Skeletal muscle satellite cell (primary cell): ENCODE measurements at regions not wholly inside any gene's neighbourhood (a gene's known extent, or its start where the extent isn't known, plus 50 kb on each side); places are given as distances from the start of the nearest gene placed in this dataset.

Source experiments
- H3K27me3 ChIP-seq: 2 replicates; pipeline ENCODE4 v1.7.0; 2013; ENCODE audit warnings: low read length; ENCODE audit not compliant: control insufficient read depth, insufficient read depth
- H3K36me3 ChIP-seq: 2 replicates; pipeline ENCODE4 v1.7.0; 2013; ENCODE audit warnings: mild to moderate bottlenecking, control low read depth, low read length; ENCODE audit not compliant: insufficient read depth
- H3K4me1 ChIP-seq: 2 replicates; pipeline ENCODE4 v1.7.0; 2013; ENCODE audit warnings: low read length; ENCODE audit not compliant: control insufficient read depth, insufficient read depth
- H3K4me2 ChIP-seq: 2 replicates; pipeline ENCODE4 v1.7.0; 2013; ENCODE audit warnings: mild to moderate bottlenecking, low read length
- H3K4me3 ChIP-seq: 2 replicates; pipeline ENCODE4 v1.7.0; 2013; ENCODE audit warnings: low read length
- H3K9ac ChIP-seq: 2 replicates; pipeline ENCODE4 v1.7.0; 2013; ENCODE audit warnings: mild to moderate bottlenecking, low read depth, low read length, moderate library complexity
- H3K9me3 ChIP-seq: replicated peaks from 2 replicates; pipeline ENCODE4 v1.7.0; 2013; ENCODE audit warnings: mild to moderate bottlenecking, control low read depth, low read length

DNA sequence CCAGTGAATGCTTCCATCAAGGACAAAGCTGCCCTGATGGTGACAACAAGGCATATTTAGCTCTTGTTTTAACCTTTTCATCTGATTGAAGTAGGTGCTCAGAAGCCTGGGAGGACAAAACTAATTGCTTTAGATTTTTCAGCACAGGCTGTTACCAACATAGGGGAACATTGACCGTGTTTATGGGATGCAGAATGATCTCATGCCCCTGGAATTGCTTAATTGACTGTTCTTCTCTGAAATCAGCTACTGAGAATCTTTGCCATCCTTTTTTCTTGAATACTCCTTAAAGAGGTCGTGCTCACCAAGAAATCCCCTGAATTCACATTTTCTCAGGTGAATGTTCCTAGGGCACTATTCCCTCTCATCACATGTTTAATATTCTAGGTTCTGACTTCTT lies 95.9 kb upstream of the CCDC190 start:
- no peak overlapping the region for H3K9ac ChIP-seq
- peak overlapping the region; percentile 18 for H3K4me2 ChIP-seq
- no peaks in the 10 kb centered on the region for H3K9me3 ChIP-seq
- H3K36me3 ChIP-seq, result no peaks in the 10 kb centered on the region
- H3K27me3 ChIP-seq, result no peaks in the 10 kb centered on the region
- H3K4me1 ChIP-seq, result peaks cover 6% of the 10 kb centered on the region
- H3K4me3 ChIP-seq, result no peak overlapping the region

DNA sequence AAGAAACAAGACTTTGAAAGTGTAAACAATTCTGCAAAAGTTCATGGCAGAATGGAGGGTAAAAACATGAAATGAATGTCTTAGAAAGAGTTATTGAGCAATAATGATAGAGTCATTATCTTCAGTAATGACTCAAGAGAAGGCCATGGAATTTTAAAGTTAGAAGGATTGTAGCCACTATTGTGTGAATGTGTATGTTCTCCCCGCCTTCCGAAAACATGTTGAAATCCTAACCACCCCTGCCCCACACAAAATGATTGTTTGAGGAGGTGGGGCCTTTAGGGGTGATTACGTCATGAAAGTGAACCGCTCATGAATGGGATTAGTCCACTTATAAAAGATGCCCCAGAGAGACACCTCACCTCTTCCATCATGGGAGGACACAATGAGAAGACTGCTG lies 93.8 kb upstream of the CCDC190 start:
- no peaks in the 10 kb centered on the region for H3K9me3 ChIP-seq
- H3K9ac ChIP-seq, result no peak overlapping the region
- H3K4me3 ChIP-seq, result no peak overlapping the region
- no peaks in the 10 kb centered on the region for H3K27me3 ChIP-seq
- no peak overlapping the region for H3K4me2 ChIP-seq
- peaks cover 6% of the 10 kb centered on the region for H3K4me1 ChIP-seq
- no peaks in the 10 kb centered on the region for H3K36me3 ChIP-seq

DNA sequence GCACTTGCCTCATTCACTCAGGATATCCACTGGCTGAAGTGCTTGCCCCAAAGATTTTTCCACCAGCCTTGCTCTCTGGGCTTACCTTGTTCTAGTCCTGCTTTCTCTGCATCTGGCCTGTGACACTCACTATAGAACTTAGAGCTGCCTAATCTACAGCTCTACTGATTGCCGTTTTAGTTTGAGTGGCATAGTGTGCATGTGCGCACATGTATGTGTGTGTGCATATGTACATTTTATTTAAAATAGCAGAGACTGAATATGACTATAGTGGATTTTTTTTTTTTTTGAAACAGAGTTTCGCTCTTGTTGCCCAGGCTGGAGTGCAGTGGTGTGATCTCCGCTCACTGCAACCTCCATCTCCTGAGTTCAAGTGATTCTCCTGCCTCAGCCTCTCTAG lies 92.0 kb upstream of the CCDC190 start:
- H3K36me3 ChIP-seq, result no peaks in the 10 kb centered on the region
- no peak overlapping the region for H3K4me3 ChIP-seq
- H3K9me3 ChIP-seq, result no peaks in the 10 kb centered on the region
- H3K4me1 ChIP-seq, result peaks cover 6% of the 10 kb centered on the region
- H3K4me2 ChIP-seq, result no peak overlapping the region
- H3K9ac ChIP-seq, result no peak overlapping the region
- H3K27me3 ChIP-seq, result no peaks in the 10 kb centered on the region

DNA sequence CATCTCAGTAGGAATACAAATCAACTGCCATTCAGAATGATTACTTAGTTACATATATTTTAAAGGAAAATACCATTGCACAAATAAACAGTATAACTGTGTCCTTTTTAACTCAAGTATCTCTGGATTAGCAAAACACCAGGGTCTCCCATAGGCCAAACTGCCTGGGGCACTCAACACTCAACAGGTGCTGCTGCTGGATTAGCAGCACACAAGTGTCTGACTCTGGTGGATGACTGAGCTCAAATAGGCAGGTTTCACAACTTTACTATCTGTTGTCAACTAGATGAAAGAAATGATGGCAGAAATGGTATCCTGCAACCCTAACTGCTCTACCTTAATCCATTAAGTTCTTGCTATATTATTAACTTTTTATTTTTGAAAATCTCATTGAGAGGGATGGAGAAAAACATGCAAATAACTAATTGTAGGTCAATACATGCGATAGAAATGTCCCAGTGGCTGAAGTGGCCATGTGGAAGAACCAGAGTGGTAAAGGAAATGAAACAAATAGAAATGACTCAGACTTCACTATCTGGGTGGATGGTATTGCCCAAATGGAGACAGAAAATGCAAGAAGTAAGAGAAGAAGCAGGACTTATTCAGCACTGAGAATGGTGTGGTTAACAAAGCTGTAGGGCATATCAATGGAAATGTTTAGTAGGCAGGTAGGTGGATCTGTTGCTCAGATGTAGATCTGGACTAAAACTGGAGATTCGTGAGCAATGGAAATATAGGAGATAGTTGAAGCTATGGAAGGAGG lies 90.8 kb upstream of the CCDC190 start:
- Histone ChIP-seq H3K36me3 (no peaks in the 10 kb centered on the region), H3K4me3 (no peak overlapping the region), H3K9ac (no peak overlapping the region), H3K9me3 (no peaks in the 10 kb centered on the region), H3K4me2 (no peak overlapping the region), H3K27me3 (no peaks in the 10 kb centered on the region), H3K4me1 (peaks cover 1% of the 10 kb centered on the region)

DNA sequence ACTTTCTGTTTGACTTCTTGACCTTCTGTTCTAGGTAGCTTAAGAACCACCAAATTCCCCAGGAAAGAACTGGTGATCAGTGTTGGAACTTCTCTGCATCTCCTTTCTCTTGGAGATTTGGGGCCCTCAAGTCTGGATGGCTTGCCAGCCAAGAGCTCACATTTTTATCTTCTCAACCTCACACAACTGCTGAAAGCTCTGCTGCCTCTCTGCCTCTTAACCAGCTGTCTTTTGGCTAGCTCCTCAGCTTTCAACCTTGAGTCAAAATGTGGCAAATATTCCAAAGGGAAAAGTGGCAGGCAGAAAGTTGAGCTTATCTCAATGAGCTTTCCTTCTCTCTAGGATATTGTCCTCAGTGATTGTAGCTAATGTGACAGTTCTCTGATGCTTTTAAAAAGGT lies 89.2 kb upstream of the CCDC190 start:
- H3K27me3 ChIP-seq, result no peaks in the 10 kb centered on the region
- H3K9me3 ChIP-seq, result no peaks in the 10 kb centered on the region
- no peaks in the 10 kb centered on the region for H3K4me1 ChIP-seq
- no peaks in the 10 kb centered on the region for H3K36me3 ChIP-seq
- no peak overlapping the region for H3K9ac ChIP-seq
- H3K4me2 ChIP-seq, result no peak overlapping the region
- H3K4me3 ChIP-seq, result no peak overlapping the region

DNA sequence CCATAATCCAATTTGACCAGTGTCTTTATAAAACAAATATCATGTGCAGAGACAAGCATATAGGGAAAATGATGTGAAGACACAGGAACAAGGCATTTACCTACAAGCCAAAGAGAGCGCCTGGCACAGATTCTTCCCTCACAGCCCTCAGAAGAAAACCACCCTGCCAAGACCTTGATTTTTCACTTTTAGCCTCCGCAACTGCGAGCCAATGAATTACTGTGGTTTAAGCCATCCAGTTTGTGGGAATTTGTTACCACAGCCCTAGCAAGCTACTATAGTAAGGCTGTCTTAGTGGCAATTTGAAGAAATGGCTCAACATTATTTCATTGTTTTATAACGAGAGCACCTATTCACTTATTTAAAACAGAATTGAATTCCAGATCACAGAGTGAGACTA lies 85.7 kb upstream of the CCDC190 start:
- Histone ChIP-seq H3K4me2 (no peak overlapping the region), H3K4me1 (peaks cover 3% of the 10 kb centered on the region), H3K4me3 (no peak overlapping the region), H3K36me3 (no peaks in the 10 kb centered on the region), H3K9ac (no peak overlapping the region), H3K9me3 (no peaks in the 10 kb centered on the region), H3K27me3 (no peaks in the 10 kb centered on the region)

DNA sequence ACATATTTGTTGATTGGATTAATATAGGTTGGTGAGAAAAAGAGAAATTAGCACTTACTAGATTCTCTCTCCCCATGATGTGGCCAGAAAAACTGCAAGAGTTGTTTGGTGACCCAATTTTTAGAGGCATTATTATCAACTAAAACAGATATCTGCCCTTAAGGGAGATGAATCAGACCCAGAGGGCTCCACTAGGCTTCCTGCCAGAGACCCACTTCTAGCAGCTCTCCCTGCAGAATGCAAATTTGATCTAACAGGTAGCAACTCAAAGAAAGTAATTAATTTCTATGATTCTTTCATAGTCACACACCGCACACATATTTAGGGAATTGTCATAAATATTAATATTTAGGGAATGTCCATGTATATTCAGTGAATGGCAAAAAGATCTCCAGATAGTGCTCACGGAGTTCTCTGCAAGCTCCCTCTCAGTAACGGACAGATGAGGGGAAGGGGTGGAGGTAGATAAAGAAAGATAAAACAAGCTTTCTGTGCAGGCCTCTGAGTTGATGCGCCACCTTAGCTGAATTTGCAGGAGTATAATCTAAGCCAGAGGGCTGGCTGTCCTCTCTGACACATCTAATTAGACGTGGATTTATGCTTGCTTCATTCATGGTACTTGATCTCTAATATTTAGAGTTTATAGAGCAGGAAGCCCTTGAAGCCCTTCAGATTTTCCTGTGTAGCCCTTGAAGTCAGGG lies 84.1 kb upstream of the CCDC190 start:
- no peaks in the 10 kb centered on the region for H3K36me3 ChIP-seq

DNA sequence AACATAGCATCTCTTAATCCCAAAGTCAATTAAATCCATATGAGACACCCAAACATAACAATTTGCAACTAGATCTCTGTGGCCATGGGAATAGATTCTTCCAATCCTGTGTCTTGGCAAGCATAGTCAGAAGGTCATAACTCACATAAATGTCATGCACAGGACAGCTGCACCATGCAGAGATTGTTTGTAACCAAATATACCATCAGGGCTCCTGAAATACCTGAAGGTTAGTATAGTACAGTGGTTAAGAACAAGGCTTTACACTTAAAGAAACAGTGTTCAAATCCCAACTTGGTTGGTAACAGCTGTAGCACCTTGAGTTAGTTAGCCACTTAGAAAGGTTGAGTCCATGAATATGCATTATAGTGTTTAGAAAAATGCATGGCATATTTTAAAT lies 82.6 kb upstream of the CCDC190 start:
- Histone ChIP-seq H3K4me2 (no peak overlapping the region), H3K9ac (no peak overlapping the region), H3K27me3 (no peaks in the 10 kb centered on the region), H3K9me3 (no peaks in the 10 kb centered on the region), H3K4me1 (peaks cover 3% of the 10 kb centered on the region), H3K4me3 (no peak overlapping the region), H3K36me3 (no peaks in the 10 kb centered on the region)

More for the DNA sequence above, 84.1 kb upstream of the CCDC190 start:
- H3K4me2 ChIP-seq, result no peak overlapping the region
- no peak overlapping the region for H3K9ac ChIP-seq
- H3K4me1 ChIP-seq, result peaks cover 3% of the 10 kb centered on the region
- H3K27me3 ChIP-seq, result no peaks in the 10 kb centered on the region
- no peaks in the 10 kb centered on the region for H3K9me3 ChIP-seq
- no peak overlapping the region for H3K4me3 ChIP-seq

DNA sequence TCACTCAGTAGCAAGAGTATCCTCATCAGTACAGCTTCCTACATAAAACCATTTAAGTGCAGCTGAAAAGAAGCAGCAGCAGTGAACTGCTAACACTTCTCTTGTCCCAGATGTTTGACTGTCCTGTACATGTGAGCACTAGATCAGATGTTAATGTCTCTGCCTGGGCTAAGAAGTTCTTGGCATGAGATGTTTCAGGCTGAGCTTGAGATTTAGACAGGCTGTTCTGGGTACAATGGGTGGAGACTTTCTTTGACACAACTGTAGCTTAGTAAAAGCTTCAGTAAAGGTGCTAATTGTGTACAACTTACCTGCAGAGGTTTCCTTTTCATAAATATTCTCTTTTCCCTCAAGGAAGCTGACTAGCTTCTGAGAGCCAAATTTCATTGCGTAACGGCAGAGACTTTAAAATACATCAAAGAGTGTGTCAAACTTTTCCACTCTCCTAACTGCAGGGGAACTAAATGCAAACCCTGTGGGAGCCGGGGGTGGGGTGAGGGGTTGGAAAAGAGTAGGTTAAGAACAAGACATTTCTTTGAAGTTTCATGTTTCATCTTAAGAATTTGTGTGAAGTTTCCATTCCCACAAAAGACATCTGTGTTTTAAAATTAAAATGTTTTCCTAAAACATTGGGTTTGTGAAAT lies 82.1 kb upstream of the CCDC190 start:
- H3K9ac ChIP-seq, result no peak overlapping the region
- H3K4me2 ChIP-seq, result no peak overlapping the region
- no peaks in the 10 kb centered on the region for H3K27me3 ChIP-seq
- no peaks in the 10 kb centered on the region for H3K9me3 ChIP-seq
- no peak overlapping the region for H3K4me3 ChIP-seq
- H3K4me1 ChIP-seq, result peaks cover 3% of the 10 kb centered on the region
- no peaks in the 10 kb centered on the region for H3K36me3 ChIP-seq

DNA sequence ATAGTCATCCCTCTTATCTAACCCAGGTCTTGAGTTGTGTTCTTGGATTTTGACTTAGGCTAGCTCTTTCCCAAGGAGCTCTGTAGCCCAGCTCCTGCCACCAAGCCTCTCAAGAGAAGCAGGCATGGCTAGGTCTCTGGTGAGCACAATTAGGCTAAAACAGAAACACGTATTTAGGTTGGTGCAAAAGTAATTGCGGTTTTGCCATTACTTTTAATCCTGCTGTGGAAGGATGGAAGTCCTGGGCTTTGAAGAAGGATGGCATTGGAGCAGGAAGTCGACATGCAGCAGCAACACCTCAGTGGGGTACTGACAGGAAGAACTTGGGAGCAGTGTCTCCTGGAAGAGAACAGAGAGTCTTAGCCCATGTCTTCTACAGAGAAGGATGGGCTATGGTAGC lies 80.0 kb upstream of the CCDC190 start:
- Histone ChIP-seq H3K4me2 (no peak overlapping the region), H3K36me3 (no peaks in the 10 kb centered on the region), H3K9ac (no peak overlapping the region), H3K9me3 (no peaks in the 10 kb centered on the region), H3K4me3 (no peak overlapping the region), H3K27me3 (no peaks in the 10 kb centered on the region), H3K4me1 (peaks cover 7% of the 10 kb centered on the region)

DNA sequence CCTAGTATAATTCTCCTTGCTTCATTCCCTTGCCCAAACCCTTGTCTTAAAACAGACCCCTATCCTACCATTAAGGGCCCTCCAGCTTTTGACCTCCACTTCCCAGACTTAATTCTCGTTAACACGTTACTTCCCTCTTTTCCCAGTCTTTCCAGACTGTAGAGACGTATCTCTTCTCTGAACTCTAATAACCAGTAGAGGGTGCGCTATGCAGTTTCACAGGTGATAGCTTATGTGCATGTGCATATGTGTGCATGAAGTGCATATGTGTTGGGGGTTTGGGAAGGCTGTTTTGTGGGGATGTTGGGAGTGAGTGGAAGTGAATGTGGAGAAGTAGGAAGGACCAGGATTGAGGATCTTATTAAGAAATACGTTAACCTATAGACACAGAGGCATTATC lies 78.1 kb upstream of the CCDC190 start:
- H3K27me3 ChIP-seq, result no peaks in the 10 kb centered on the region
- H3K9ac ChIP-seq, result no peak overlapping the region
- peaks cover 7% of the 10 kb centered on the region for H3K4me1 ChIP-seq
- no peak overlapping the region for H3K4me3 ChIP-seq
- H3K4me2 ChIP-seq, result no peak overlapping the region
- no peaks in the 10 kb centered on the region for H3K9me3 ChIP-seq
- H3K36me3 ChIP-seq, result no peaks in the 10 kb centered on the region
